NK-92 treated with Interleukin-12 subunit alpha and Interleukin-12 subunit beta, amount 100 ng/mL, for 24 hours (cell line): ENCODE measurements at regions not wholly inside any gene's neighbourhood (a gene's known extent, or its start where the extent isn't known, plus 50 kb on each side); places are given as distances from the start of the nearest gene placed in this dataset.

Experiments used
- DNase-seq: peaks from one replicate; lab custom pipeline; 2025; lab: John Stamatoyannopoulos, UW

DNA sequence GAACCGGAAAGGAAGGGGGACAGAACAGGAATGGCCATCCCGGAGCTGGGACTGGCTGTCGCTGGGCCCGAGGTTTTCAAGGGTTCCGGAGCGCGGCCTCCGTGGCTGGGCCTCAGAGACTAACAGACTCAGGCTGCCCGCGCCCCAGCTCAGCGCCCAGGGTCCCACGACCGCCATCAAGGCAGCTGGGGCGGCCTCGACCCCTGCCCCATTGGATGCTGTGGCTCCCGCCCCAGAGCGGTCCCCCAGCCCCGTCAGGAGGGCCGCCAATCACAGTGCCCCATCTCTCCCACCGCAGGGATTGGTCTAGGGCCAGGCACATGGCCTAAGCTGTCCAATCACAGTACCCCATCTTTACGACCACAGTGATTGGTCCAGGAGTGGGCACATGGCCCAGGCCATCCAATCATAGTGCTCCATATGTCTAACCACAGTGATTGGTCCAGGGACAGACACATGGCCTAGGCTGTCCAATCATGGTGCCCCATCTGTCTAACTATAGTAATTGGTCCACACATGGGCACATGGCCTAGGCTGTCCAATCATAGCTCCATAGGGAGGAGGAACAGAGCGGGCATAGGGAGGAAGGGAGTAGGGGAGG, 105.3 kb upstream of the NKX1-1 start:
- no peak for DNase-seq

DNA sequence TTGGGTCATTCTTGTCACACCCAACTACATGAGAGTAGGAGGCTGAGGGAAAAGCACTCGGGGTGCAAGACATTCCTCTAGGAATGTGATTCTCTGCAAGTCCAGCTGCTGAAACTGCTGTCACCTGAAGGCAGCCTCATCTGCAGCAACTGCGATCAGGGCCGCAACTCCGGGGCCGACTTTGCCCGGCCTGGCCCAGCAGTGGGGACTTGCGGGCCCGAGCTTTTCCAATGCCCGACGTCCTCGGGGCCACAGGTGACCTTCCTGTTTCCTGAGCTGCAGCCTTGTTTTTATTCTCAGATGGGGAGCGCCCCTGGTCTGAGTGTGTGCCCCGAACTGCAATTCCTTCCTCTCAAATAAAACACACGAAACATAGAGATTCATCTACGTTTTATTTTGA, 104.7 kb upstream of the NKX1-1 start:
- DNase-seq: no peak

DNA sequence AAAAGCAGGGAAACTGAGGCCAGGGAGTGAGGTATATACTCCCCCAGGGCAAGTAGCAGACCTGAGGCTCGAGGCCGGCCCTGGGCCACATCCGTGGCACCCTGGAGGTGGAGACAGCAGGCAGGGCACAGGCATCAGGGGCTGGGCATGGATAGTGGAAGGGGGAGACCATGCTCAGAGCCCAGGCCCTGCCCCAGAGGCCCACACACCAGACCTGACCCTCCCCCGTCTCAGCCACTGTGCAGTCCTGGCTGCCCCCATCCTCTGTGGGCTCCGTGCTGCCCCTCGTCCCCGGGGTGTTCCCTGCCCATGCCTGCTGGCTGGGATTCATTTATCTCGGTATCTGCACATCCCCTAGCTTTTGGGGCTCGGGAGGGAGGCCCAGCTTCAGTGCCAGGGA, 103.1 kb upstream of the NKX1-1 start:
- DNase-seq: no peak

DNA sequence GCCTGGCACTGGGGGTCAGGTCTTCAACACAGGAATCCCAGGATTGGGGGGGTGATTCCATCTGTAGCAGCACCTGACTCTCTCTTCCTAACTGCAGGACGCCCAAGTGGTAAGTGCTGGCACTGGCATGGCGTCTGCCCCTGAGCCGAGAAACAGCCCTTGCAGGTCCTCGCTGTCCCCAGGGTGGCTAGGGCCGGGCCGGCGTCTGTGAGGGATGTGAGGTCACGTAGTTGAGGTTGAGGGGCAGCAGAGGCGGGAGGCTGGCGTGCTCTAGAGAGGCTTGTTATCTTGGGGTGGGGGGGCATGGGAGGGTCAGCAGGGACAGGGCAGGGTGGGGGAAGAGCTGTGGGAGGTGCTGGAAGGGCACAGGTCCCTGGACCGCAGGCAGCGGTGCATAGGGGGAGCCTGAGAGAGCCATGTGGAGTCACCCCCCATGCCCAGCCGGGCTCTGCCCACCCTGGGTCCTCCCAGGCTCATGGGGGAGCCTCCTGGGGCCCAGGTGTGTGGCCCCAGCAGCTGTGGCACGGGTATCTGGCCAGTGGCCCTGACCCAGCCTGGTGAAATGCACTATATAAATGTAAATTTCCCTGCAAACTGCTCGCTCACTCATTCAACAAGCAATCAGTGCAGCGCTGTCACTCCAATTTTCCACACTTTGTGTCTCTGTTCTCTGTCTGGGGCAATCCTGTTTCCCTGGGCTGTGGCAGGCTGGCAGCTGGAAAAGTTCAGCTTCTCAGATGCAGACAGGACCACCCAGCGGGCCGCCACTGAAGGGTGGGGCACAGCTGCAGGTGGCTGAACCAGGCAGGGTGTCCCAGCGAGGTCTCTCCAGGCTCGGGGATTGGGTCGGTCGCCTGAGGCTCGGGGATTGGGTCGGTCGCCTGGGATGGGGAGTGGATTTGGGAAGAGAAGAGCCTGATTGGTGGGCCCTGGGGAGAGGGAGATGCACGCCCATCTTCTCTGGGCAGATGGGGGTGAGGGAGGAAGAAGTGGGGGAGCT, 102.2 kb upstream of the NKX1-1 start:
- DNase-seq: no peak

DNA sequence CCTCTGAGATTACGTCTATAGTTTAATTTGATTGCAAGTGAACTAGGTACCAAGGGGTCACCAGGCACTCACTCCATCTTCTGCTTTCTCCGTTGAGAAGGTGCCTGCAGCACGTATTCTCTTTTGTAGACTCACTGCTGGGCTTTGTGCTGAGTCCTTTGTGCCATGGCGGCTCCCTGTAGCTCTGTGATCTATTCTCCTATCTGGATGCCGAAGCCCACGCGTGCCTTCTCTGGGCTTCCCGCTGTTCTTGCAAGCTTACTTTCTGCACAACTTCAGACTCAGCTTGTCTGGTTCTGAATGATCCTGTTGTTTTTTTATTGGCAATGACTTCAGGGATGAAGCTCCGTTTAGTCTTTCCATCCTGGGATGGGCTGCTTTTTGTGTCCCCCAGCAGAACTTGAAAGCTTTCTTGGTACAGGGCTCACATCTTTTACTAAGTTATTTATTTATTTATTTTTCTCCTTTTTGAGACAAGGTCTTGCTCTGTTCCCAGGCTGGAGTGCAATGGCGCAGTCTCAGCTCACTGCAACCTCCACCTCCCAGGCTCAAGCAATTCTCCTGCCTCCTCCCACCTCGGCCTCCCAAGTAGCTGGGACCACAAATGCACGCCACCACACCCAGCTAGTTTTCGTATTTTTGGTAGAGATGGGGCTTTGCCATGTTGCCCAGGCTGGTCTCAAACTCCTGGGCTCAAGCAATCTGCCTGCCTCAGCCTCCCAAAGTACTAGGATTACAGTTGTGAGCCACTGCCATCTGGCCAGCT, 100.9 kb upstream of the NKX1-1 start:
- no peak for DNase-seq

DNA sequence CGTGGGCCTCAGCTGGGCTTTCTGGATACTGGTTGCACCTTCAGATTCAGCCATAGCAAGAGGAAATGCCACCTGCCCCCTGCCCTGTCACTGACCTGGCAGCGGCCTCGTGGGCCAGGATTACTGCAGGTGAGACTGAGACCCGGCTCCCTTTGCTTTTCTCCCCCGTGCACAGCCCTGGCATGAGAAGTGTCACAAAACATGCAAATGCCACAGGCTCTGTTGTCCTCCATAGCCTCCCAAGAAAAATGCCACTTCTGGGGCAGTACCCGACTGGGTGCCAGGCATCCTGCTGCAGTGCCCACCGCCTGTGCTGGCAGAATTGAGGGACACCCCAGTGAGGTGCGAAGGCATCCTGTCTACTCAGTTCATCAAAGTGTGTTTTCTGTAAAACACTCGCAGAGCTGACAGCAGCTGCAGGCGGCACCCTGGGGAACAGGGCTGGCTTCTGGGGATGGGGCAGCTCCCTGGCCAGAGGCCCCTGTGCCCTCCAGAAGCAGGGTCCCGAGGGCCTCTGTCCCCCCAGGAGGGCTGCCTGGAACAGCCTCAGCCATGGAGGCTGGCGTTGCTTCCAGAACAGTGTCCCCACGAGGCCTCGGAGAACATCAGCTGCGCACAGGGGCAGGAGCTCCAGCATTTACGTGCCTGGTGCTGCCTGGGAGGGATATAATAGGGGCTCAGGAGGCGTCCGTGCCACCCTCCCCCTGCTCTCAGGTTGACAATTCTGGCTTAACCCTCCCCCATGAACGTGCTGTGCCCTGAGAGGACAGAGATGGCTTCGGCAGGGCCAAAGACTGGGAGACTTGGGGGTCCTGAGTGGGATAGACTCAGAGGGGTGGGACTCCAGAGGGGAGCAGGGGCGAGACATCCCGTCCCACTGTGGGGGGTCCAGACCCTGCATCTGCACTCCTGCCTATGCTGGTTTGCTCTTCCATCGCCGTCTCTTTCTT, 99.5 kb upstream of the NKX1-1 start:
- no peak for DNase-seq

DNA sequence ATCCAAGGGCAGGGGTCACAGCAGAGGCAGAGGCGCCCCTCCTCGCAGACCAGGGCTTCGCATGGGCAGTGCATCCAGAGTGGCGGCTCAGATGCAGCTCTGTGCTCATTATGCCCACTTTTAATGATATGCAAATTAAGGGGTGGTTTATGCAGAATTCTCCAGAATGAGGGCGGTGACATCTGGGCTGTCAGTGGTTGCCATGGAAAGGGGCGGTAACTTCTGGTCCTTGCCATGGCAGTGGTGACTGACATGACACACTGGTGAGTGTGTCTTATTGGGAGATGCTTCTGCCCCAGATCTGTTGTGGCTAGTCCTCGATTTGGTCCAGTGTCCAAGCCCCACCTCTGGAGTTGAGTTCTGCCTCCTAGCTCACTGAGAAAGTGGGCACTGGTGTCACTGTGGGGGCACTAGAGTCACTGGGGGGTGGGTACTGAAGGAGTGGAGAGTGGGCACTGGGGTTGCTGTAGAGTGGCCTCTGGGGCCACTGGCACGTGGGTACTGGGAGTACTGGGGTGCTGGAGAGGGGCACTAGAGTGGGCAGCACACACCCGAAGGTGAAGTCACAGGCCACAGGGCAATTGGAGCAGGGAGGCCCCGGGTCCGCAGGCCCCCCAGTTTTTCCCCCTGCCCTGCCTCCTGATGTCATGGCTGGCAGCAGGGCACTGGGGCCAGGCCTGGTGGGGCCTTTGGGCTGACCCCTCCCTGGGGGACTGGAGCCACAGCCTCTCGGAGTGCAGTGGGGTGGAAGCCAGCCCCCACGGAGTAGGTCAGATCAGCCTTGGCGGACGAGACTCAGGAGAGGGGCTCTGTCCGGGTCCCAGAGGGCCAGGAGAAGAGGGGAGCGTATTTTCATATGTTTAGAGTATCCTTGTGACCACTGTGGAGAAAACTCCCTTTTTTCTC, 98.6 kb upstream of the NKX1-1 start:
- no peak for DNase-seq

DNA sequence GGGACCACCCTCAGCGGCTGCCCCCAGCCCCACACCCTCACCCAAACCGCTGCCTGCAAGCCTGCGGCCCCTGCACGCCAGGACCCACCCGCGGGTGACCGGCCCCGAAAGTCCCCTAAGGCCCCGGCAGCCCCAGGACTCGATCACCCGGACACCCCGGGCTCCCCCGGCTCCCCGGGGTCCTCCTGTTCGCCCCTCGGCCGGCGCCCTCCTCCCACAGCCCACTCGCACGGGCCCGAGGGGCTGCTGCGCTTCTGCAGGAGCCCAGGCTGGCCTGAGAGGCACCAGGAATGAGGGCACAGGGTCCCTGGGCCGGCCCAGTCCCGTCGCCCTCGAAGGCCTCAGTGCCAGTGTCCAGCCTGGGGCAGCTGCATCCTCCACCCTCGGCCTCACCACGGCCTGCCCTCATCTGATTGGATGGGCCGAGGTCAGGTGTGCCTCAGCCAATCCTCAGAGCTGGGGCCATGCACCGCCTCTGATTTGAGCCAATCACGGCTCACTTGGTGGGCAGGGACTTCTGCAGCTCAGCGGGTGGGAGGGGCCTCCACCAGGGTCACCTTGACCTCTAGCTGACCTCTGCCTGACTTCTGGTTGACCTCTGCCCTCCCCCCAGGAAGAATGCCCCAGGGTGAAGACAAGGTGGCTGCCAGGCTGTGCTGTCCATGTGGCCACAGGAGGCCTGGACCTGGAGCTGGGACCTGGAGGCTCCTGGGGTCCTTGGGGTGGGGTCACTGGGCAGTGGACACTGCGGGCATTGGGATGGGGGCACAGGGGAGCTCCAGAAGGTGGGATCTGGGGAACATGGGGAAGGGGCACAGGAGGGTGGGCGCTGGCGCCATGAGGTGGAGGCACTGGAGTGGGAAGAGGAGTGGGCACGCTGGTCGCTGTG, 97.6 kb upstream of the NKX1-1 start:
- no peak for DNase-seq

DNA sequence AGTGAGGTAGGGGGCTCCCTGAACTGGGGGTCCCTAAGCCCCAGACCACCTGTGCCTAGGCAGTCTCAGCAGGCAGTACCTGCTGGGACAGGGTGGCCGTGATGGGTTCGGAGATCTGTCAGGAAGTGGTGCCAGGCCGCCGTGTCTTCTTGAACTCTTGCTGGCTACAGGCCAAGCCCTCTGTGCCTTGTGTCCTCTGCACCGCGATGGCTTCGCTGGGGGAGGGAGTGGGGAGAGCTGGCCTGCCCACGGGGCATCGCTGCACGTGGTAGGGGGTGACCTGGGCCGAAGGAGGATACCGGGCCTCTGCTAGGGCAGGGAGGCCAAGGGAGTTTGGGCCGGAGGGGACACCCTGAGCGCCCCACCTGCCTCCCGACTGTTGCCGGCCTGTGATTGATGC, 96.7 kb upstream of the NKX1-1 start:
- DNase-seq: no peak

DNA sequence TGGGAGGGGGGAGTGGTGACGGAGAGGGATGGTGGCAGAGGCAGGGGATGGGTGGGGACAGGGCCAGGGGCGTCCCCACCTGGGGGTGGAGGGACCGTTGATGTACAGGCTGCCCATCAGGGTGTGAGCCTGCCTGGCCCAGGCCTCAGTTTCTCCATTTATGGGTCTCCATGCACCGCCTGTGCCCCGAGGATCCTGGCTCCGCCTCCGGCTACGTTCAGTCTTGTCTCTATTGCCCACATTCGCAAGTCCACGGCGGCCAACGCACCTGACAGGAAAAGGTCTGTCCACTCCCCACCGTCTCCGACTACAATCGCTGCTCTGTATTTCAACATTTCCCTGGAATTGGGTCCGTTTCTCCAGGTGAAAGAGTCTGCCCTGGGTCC, 96.3 kb upstream of the NKX1-1 start:
- no peak for DNase-seq

DNA sequence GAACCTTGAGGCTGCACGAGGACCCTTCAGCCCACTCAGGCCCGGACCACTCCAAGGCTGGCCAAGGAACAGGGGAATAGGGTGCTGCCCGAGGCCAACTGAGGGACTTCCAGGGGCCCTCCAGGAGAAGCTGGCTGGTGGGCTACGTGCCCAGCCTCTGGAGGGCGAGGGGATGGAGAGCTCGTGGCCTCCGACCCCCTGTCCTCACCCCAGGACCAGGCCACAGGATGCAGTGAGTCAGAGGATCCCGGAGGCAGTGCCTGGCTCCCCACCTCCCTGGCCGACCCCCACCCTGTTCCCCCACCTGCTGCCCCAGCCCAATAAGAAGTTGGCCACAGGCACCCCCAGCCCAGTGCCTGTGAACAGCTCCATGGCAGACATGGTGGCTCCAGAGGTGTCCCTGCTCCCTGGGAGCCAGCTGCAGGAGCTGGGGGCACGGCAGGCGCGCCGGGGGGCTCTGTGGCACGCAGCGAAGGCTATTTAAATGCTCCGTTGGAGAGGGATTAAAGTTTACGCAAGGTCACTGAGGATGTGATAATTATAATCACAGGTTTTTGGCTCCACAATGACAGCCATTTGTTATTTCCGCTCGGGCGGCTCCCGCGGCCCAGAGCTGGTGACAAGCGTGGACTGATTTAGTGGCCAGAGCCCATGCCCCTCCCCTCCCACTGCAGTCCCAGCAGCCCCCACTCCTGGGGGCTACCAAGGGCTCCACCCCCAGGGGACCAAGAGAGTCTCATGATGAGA, 95.7 kb upstream of the NKX1-1 start:
- DNase-seq: no peak

DNA sequence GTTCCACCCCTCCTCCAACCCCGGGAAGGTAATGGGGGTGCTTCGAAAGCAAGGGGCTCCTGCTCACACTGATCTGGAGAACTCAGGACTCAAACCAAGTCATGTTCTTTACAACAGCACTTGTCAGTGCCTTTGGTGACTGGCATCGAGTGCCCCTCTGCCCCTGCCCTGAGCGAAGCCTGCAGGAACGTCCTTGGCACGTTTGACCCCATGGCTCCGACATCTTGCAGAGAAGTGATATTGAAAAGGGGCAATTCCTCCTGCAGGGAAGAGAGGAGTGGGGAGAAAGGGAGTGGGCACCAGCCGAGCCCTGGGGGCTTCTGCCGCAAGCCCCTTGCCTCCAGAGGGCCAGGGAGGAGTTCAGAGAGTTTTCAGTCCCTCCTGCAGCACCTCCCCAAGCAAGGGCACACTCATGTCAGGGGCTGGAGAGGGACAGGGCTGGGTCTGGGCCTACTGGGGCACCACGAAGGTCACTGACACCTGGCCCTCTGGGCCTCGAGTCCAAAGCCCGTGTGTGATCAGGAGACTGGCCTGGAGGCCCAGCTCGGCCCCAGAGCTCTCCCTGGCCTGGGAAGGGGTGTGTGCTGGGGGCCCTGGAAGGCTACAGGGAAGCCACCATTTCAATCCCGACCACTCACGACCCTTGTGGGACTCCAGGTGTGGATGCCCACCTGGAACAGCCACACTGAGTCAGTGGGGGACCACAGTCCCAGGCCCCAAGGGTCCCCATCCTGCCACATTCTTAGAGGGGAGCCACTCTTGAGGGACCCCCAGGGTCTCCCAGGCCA, 94.9 kb upstream of the NKX1-1 start:
- DNase-seq: no peak

DNA sequence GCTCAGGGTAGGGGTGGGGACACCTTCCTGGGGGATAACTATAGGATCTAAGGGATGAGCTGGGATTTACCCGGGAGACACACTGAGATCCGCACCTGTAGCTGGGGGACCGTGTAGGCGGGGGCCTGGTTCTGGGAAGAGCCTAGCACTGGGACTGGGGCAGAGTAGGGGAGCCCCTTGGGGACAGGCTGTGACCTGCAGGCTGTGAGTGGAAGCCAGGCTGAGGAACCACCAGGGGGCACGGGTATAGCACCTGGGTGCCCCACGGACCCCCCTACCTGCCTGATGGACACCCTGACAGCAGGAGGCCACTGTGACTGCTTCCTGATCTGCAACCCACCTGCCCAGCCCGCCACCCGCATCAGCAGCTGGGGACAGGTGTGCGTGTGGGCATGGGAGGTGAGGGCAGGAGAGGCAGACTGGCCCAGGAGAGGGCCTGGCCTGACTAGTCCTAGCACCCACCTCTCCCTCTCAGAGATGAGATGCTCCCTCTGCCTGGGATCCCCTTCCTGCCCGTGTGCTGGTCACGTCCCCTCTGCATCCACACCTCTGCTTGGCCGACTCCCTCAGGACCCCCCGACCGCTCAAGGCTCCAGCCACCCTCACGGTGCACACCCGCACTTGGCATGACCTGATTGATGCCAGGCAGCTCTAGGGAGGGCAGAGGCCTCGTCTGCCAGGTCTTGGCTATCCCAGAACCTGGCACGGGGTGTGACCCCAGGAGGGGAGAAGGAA, 94.2 kb upstream of the NKX1-1 start:
- DNase-seq: no peak

DNA sequence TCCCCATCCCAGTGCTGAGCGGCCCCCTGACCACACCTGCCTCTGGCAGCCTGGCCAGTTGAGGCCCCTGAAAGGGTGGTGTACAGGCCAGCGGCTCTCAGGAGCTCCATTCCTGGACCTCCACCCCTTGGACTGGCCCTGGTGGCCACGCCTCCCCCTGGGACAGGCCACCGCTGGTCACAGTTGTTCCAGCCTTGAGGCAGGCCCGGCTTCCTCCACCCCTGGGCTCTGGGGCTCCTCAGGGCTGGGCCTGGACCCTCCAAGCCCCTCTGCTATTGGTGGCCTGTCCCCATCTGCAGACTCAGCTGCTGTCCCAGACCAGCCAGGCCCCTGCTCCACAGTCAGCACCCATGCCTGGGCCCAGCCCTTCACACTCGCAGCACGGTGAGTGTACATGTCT, 93.2 kb upstream of the NKX1-1 start:
- no peak for DNase-seq

DNA sequence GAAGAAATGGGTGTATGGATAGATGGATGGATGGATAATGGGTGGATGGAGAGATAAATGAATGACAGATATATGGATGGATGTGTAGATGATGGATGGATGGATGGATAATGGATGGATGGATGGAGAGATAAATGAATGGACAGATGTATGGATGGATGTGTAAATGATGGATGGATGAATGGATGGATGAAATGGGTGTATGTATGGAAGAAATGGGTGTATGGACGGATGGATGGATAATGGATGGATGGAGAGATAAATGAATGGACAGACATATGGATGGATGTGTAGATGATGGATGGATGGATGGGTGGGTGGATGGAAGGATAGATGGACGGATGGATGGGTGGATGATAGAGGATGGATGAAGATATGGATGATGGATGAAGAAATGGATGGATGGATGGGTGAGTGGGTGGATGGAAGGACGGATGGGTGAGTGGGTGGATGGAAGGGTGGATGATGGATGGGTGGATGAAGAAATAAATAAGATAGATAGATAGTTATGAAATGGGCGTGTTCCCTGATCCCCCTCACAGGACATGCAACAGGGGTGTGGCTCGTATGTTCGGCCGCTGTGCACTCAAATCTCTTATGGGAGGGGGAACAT, 91.1 kb upstream of the NKX1-1 start:
- DNase-seq: no peak

DNA sequence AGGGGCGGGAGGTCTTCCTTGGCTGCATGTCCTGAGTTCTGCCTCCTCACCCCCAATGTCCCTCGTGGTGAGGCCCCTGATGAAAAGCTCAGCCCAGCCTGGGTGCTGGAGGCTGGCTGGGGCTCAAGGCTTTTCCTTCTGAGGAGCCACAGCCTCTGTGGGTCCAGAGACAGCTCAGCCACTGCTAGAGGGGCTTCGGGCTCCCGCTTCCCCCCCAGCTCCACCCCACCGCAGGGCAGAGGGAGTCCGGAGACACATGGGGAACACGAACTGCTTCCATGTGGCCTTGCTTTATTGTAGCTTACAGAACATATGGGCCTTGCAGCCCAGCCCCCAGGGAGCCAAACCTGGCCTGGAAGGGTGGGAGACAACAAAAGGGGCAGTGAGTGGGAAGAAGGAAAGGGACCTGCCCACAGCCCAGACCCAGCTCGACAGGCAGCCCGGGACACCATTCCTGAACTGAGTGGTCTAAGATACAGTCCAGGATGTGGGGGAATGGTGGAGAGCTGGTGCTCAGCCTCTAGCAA, 89.9 kb upstream of the NKX1-1 start:
- DNase-seq: no peak
